ENCODE measurements at regions not wholly inside any gene's neighbourhood (a gene's known extent, or its start where the extent isn't known, plus 50 kb on each side); places are given as distances from the start of the nearest gene placed in this dataset.
"Not testable (repeated sequence)": the region's sequence is repeated elsewhere in the genome, so short reads cannot be mapped to it uniquely, and the experiment has no call there.

- TF ChIP-seq CTCF (conservative IDR thresholded peaks at IDR 0.05); ZFX (IDR thresholded peaks at IDR 0.05): not testable (repeated sequence)
Measured at GRCh38 chr4:3997386-3997785, 229.3 kb downstream of the OTOP1 start.
